Panc1 (cell line): ENCODE measurements at regions not wholly inside any gene's neighbourhood (a gene's known extent, or its start where the extent isn't known, plus 50 kb on each side); places are given as distances from the start of the nearest gene placed in this dataset. TPM values are rescaled to one million over a fixed set of nuclear protein-coding genes. Genes with fewer than 3 reads are reported as not detected.

ENCODE experiments used
- ATAC-seq: fragments of 200-7000 bp; cut with Tn5 transposase; 2 replicates; pipeline ENCODE4 v1.9.1; 2020; ENCODE audit warnings: mild to moderate bottlenecking, moderate library complexity
- BruUV-seq: library from RNA; stranded (reverse); fragments of 400-500 nt; replicated peaks from 2 replicates; lab custom pipeline; 2021; lab: Mats Ljungman, UMichigan
- CTCF ChIA-PET: fragments of 300-600 bp; sonication (Branson Sonifier 250); formaldehyde crosslinking; loops from one replicate; lab custom pipeline; 2022; ENCODE audit warnings: antibody characterized with exemption; lab: Charles Lee
- POLR2A ChIA-PET: fragments of 300-600 bp; sonication (Branson Sonifier 250); formaldehyde crosslinking; loops from one replicate; lab custom pipeline; 2022; ENCODE audit warnings: antibody characterized with exemption; lab: Charles Lee
- DNase-seq: peaks from one replicate; pipeline ENCODE4 v3.0.0-alpha.2; 2010; ENCODE audit warnings: low read depth, low spot score
- H3K27ac ChIP-seq: 2 replicates; pipeline ENCODE4 v1.5.1; 2011; ENCODE audit warnings: mild to moderate bottlenecking, low read length, inconsistent platforms
- H3K27me3 ChIP-seq: fragments of 200-500 bp; sonication (Bioruptor generic); 2 replicates; pipeline ENCODE4 v1.6.0; 2014; ENCODE audit warnings: low read length, inconsistent platforms; ENCODE audit not compliant: control insufficient read depth, insufficient read depth
- H3K36me3 ChIP-seq: fragments of 200-500 bp; sonication (Bioruptor generic); 2 replicates; pipeline ENCODE4 v1.5.1; 2014; ENCODE audit warnings: inconsistent platforms, mild to moderate bottlenecking, low read length, moderate library complexity; ENCODE audit not compliant: control insufficient read depth, insufficient read depth
- H3K4me1 ChIP-seq: 2 replicates; pipeline ENCODE4 v1.5.1; 2011; ENCODE audit warnings: inconsistent platforms, mild to moderate bottlenecking, low read length, moderate library complexity; ENCODE audit not compliant: control insufficient read depth, insufficient read depth
- H3K4me3 ChIP-seq, 2 experiments: 2 replicates each; pipeline ENCODE4 v1.5.1; 2011 to 2012; ENCODE audit warnings: low read depth in 2 of 2, low read length in 2 of 2, mild to moderate bottlenecking in 2 of 2, inconsistent platforms in 1 of 2, moderate library complexity in 1 of 2
- H3K9me3 ChIP-seq: fragments of 200-500 bp; sonication (Bioruptor generic); 2 replicates; pipeline ENCODE4 v1.5.1; 2014; ENCODE audit warnings: low read depth, mild to moderate bottlenecking, inconsistent platforms, low read length, moderate library complexity; ENCODE audit not compliant: control insufficient read depth, insufficient read depth
- POLR2AphosphoS5 ChIP-seq: IDR thresholded peaks from 2 replicates; pipeline ENCODE4 v1.6.1; 2012; ENCODE audit warnings: mild to moderate bottlenecking, low read depth, low read length, moderate library complexity
- SIN3A ChIP-seq: IDR thresholded peaks from 2 replicates; pipeline ENCODE4 v1.6.1; 2012; ENCODE audit warnings: low read depth, mild to moderate bottlenecking, low read length, moderate library complexity, borderline replicate concordance; ENCODE audit not compliant: insufficient read depth
- TCF7L2 ChIP-seq: IDR thresholded peaks from 2 replicates; pipeline ENCODE4 v1.6.1; 2011; ENCODE audit warnings: mild to moderate bottlenecking, low read depth, low read length, inconsistent platforms
- in situ Hi-C: cut with HindIII; loops from 2 replicates; pipeline ENCODE4 v1.10.0; 2016; ENCODE audit warnings: low sequenced_read_pairs, low pct_unique_long_range_greater_than_20kb
- intact Hi-C: fragments of 100-400 bp; cut with micrococcal nuclease; formaldehyde crosslinking; loops from one replicate; pipeline ENCODE4 v1.10.0; 2022; ENCODE audit not compliant: unreplicated experiment
- microRNA-seq: library from miRNA; unstranded; fragments of <30 nt; microRNA quantifications from one replicate; pipeline ENCODE4 v1.1.0, GENCODE V29; 2020; ENCODE audit not compliant: unreplicated experiment
- TF ChIP-seq, protein P1 (sequence below): fragments of 450-650 bp; IDR thresholded peaks from 2 replicates; pipeline ENCODE4 v1.5.1; 2017; ENCODE audit warnings: mild to moderate bottlenecking
- TF ChIP-seq, protein P2 (sequence below), 2 experiments: IDR thresholded peaks; 2 replicates each; pipeline ENCODE4 v1.6.1; 2011 to 2012; ENCODE audit warnings: low read depth in 2 of 2, control low read depth in 1 of 2, low read length in 1 of 2, mild to moderate bottlenecking in 1 of 2, moderate library complexity in 1 of 2; ENCODE audit not compliant: insufficient read depth in 1 of 2

DNA sequence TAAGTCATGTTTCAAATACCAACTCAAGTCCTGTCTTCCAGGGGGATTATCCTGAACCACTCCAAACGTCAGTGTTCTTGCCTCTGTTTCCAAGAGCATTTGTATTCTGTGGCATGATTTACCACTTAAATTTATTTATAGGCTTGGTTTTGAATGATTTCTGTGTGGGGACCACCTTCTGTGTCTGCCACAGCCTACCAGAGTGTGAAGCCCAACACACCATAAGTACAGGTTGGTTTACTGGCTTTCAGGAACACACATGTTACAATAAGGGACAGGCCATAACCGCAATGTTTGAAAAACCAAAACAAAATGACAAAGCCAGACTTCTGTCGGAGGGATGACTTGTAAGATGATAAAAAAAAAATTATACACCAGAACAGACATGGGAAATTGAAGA, 56.5 kb upstream of the MAP3K7 start:
- in situ Hi-C loops, result no loop called here
- DNase-seq, result no peak
- BruUV-seq, result no TSS peak
- TF ChIP-seq TCF7L2 (no peak), SIN3A (no peak), POLR2AphosphoS5 (no peak)
- TF ChIP-seq, protein P1, sequence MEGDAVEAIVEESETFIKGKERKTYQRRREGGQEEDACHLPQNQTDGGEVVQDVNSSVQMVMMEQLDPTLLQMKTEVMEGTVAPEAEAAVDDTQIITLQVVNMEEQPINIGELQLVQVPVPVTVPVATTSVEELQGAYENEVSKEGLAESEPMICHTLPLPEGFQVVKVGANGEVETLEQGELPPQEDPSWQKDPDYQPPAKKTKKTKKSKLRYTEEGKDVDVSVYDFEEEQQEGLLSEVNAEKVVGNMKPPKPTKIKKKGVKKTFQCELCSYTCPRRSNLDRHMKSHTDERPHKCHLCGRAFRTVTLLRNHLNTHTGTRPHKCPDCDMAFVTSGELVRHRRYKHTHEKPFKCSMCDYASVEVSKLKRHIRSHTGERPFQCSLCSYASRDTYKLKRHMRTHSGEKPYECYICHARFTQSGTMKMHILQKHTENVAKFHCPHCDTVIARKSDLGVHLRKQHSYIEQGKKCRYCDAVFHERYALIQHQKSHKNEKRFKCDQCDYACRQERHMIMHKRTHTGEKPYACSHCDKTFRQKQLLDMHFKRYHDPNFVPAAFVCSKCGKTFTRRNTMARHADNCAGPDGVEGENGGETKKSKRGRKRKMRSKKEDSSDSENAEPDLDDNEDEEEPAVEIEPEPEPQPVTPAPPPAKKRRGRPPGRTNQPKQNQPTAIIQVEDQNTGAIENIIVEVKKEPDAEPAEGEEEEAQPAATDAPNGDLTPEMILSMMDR, result no peak
- TF ChIP-seq, protein P2, sequence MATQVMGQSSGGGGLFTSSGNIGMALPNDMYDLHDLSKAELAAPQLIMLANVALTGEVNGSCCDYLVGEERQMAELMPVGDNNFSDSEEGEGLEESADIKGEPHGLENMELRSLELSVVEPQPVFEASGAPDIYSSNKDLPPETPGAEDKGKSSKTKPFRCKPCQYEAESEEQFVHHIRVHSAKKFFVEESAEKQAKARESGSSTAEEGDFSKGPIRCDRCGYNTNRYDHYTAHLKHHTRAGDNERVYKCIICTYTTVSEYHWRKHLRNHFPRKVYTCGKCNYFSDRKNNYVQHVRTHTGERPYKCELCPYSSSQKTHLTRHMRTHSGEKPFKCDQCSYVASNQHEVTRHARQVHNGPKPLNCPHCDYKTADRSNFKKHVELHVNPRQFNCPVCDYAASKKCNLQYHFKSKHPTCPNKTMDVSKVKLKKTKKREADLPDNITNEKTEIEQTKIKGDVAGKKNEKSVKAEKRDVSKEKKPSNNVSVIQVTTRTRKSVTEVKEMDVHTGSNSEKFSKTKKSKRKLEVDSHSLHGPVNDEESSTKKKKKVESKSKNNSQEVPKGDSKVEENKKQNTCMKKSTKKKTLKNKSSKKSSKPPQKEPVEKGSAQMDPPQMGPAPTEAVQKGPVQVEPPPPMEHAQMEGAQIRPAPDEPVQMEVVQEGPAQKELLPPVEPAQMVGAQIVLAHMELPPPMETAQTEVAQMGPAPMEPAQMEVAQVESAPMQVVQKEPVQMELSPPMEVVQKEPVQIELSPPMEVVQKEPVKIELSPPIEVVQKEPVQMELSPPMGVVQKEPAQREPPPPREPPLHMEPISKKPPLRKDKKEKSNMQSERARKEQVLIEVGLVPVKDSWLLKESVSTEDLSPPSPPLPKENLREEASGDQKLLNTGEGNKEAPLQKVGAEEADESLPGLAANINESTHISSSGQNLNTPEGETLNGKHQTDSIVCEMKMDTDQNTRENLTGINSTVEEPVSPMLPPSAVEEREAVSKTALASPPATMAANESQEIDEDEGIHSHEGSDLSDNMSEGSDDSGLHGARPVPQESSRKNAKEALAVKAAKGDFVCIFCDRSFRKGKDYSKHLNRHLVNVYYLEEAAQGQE (IDR thresholded peaks at IDR 0.05; ENCODE audit: insufficient read depth in 1 of 2, low read depth in 2 of 2, low read length in 1 of 2), result no peak
- H3K4me3 ChIP-seq, result no peak overlapping the region
- ChIA-PET POLR2A (no interaction called here), CTCF (no interaction called here)
- H3K27ac ChIP-seq, result no peak overlapping the region
- no peak for ATAC-seq
- peaks cover 3% of the 10 kb centered on the region; the same call in 1 of the 2 replicates for H3K4me1 ChIP-seq
- H3K36me3 ChIP-seq, result no peaks in the 10 kb centered on the region
- intact Hi-C loops, result no loop called here
- H3K27me3 ChIP-seq, result 0 out of 2 replicates have a peak, but pooled peaks cover 2% of the 10 kb centered on the region
- H3K9me3 ChIP-seq, result no peaks in the 10 kb centered on the region

DNA sequence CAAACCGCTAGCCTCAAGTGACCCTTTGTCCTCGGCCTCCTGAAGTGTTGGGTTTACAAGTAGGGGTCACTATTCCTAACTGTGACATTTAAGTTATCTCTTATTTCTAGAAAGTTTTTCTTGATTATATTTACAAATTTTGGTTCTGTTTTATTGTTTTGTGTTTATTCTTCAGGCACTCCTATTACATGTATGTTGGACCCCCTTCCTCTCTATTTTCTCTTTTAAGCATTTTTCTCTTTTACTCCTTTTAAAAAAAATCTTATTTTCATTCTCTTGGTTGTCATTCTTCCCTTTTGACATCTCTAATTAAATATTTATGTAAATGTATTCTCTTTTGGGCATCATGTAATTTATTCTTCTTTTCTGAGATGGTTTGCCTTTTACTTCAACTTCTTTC, 50.4 kb upstream of the MAP3K7 start:
- no TSS peak for BruUV-seq
- TF ChIP-seq, protein P2 (IDR thresholded peaks at IDR 0.05; ENCODE audit: insufficient read depth in 1 of 2, low read depth in 2 of 2, low read length in 1 of 2), result no peak
- no peak for TF ChIP-seq POLR2AphosphoS5
- TF ChIP-seq, protein P1, result no peak
- TF ChIP-seq TCF7L2, result no peak
- no peaks in the 10 kb centered on the region for H3K36me3 ChIP-seq
- in situ Hi-C loops (no loop called here), intact Hi-C loops (no loop called here)
- H3K9me3 ChIP-seq, result peaks cover 4% of the 10 kb centered on the region; the same call in 1 of the 2 replicates
- POLR2A ChIA-PET, result no interaction called here
- no peaks in the 10 kb centered on the region; the same call in 1 of the 2 replicates for H3K27me3 ChIP-seq
- no peak for DNase-seq
- no peak for ATAC-seq
- no peak overlapping the region for H3K4me3 ChIP-seq
- no peak overlapping the region for H3K27ac ChIP-seq
- CTCF ChIA-PET, result no interaction called here
- no peaks in the 10 kb centered on the region for H3K4me1 ChIP-seq

Small RNAs in the stretch of these regions (microRNA-seq; reads per million reads assigned to microRNA genes)
- not detected for gene MIR4643
